A673 (cell line): ENCODE measurements at regions not wholly inside any gene's neighbourhood (a gene's known extent, or its start where the extent isn't known, plus 50 kb on each side); places are given as distances from the start of the nearest gene placed in this dataset.

Source experiments
- BruUV-seq: library from RNA; stranded (reverse); fragments of 400-500 nt; replicated peaks from 2 replicates; lab custom pipeline; 2021; lab: Mats Ljungman, UMichigan
- CTCF ChIA-PET: fragments of 300-600 bp; sonication (Branson Sonifier 250); formaldehyde crosslinking; loops from one replicate; lab custom pipeline; 2022; ENCODE audit warnings: antibody characterized with exemption; lab: Charles Lee
- POLR2A ChIA-PET: fragments of 300-600 bp; sonication (Branson Sonifier 250); formaldehyde crosslinking; loops from one replicate; lab custom pipeline; 2022; ENCODE audit warnings: antibody characterized with exemption; ENCODE audit not compliant: low non-redundant PET; lab: Charles Lee
- DNase-seq: peaks from one replicate; pipeline ENCODE4 v3.0.0-alpha.2; 2015; ENCODE audit warnings: low spot score
- H3K27ac ChIP-seq: fragments of 200-600 bp; sonication (generic); 2 replicates; pipeline ENCODE4 v1.5.1; 2016; ENCODE audit warnings: mixed run types, low read depth, mild to moderate bottlenecking, mixed read lengths, antibody characterized with exemption, low read length; ENCODE audit not compliant: poor library complexity, severe bottlenecking
- H3K27me3 ChIP-seq: fragments of 200-600 bp; sonication (generic); replicated peaks from 2 replicates; pipeline ENCODE4 v1.6.1; 2017; ENCODE audit warnings: mixed run types, low read depth, mild to moderate bottlenecking, mixed read lengths, antibody characterized with exemption, low read length; ENCODE audit not compliant: insufficient read depth, poor library complexity
- H3K36me3 ChIP-seq: fragments of 200-600 bp; sonication (generic); 2 replicates; pipeline ENCODE4 v1.6.1; 2016; ENCODE audit warnings: mixed run types, mild to moderate bottlenecking, mixed read lengths, antibody characterized with exemption, low read length; ENCODE audit not compliant: insufficient read depth, poor library complexity, severe bottlenecking
- H3K4me1 ChIP-seq: fragments of 200-600 bp; sonication (generic); 2 replicates; pipeline ENCODE4 v1.6.1; 2017; ENCODE audit warnings: mixed run types, mild to moderate bottlenecking, mixed read lengths, antibody characterized with exemption, low read length; ENCODE audit not compliant: insufficient read depth, poor library complexity, severe bottlenecking
- H3K4me3 ChIP-seq: fragments of 200-600 bp; sonication (generic); 2 replicates; pipeline ENCODE4 v1.5.1; 2016; ENCODE audit warnings: low read depth, mixed run types, mild to moderate bottlenecking, mixed read lengths, low read length; ENCODE audit not compliant: poor library complexity, severe bottlenecking
- H3K9me3 ChIP-seq: fragments of 200-600 bp; sonication (generic); 2 replicates; pipeline ENCODE4 v1.6.1; 2016; ENCODE audit warnings: mixed run types, low read depth, mild to moderate bottlenecking, mixed read lengths, antibody characterized with exemption, low read length; ENCODE audit not compliant: poor library complexity, severe bottlenecking
- EZH2 ChIP-seq: fragments of 200-600 bp; sonication (generic); IDR thresholded peaks from 2 replicates; pipeline ENCODE4 v1.6.1; 2017; ENCODE audit warnings: borderline replicate concordance, low read depth, mild to moderate bottlenecking, mixed read lengths, antibody characterized with exemption, low read length; ENCODE audit not compliant: poor library complexity, severe bottlenecking
- intact Hi-C: fragments of 100-400 bp; cut with micrococcal nuclease; formaldehyde crosslinking; loops from one replicate; pipeline ENCODE4 v1.10.0; 2022; ENCODE audit not compliant: unreplicated experiment
- TF ChIP-seq, protein P1 (sequence below): fragments of 300-800, 200-600 bp; sonication (generic); conservative IDR thresholded peaks from 2 replicates; pipeline ENCODE4 v1.5.1; 2017; ENCODE audit warnings: low read depth, mild to moderate bottlenecking, antibody characterized with exemption, low read length, moderate library complexity, mixed read lengths

DNA sequence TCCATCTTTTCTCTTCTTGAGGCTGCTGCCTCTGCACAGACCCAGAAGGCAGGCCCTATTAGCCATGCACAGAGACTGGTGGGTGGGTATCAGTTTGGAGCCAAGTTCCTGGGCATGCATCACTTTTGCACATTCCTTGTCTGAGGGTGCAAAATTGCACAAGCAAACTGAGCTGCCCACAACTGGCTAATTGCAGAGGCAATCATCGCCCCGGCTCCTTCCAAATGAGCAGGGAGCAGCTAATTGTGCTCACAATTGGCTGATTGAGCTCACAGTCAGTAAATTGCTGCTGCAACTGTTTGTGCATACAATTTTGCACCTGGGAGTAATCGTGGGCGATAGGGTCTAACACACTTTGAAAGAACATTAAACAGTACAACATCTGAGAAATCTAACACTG, 511.4 kb downstream of the DHX35 start:
- POLR2A ChIA-PET, result no interaction called here
- peaks cover 20% of the 10 kb centered on the region for H3K4me1 ChIP-seq
- intact Hi-C loops, result no loop called here
- H3K9me3 ChIP-seq, result no peaks in the 10 kb centered on the region
- no peak for DNase-seq
- no peaks in the 10 kb centered on the region for H3K36me3 ChIP-seq
- no peak overlapping the region for H3K27ac ChIP-seq
- no peak overlapping the region for H3K4me3 ChIP-seq
- CTCF ChIA-PET, result no interaction called here
- TF ChIP-seq, protein P1, sequence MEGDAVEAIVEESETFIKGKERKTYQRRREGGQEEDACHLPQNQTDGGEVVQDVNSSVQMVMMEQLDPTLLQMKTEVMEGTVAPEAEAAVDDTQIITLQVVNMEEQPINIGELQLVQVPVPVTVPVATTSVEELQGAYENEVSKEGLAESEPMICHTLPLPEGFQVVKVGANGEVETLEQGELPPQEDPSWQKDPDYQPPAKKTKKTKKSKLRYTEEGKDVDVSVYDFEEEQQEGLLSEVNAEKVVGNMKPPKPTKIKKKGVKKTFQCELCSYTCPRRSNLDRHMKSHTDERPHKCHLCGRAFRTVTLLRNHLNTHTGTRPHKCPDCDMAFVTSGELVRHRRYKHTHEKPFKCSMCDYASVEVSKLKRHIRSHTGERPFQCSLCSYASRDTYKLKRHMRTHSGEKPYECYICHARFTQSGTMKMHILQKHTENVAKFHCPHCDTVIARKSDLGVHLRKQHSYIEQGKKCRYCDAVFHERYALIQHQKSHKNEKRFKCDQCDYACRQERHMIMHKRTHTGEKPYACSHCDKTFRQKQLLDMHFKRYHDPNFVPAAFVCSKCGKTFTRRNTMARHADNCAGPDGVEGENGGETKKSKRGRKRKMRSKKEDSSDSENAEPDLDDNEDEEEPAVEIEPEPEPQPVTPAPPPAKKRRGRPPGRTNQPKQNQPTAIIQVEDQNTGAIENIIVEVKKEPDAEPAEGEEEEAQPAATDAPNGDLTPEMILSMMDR, result no peak
- BruUV-seq, result no TSS peak
- H3K27me3 ChIP-seq, result no peaks in the 10 kb centered on the region

DNA sequence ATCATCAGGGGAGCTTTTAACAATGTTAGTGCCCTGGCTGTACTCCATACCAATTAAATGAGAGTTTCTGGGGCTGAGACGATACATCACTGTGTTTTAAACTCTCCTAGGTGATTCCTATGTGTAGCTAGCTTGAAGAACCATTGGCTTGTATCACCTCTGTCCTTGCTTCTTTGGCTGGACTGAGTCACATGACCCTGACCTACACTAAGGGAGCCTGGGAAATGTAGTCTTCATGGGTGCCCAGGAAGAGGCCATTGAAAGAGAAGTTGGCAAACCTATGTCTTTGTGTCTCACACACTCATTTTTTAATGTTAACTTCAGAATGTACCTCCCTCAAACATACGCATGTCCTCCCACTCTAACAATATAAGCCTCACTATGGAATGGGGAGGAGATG, 506.6 kb downstream of the DHX35 start:
- H3K27me3 ChIP-seq, result no peaks in the 10 kb centered on the region
- ChIA-PET CTCF (no interaction called here), POLR2A (no interaction called here)
- H3K36me3 ChIP-seq, result no peaks in the 10 kb centered on the region
- DNase-seq, result peak; percentile 24
- no peak overlapping the region for H3K27ac ChIP-seq
- intact Hi-C loops, result no loop called here
- H3K4me3 ChIP-seq, result no peak overlapping the region
- TF ChIP-seq EZH2, result no peak
- TF ChIP-seq, protein P1, result no peak
- H3K9me3 ChIP-seq, result no peaks in the 10 kb centered on the region
- no TSS peak for BruUV-seq
- H3K4me1 ChIP-seq, result peaks cover 3% of the 10 kb centered on the region

DNA sequence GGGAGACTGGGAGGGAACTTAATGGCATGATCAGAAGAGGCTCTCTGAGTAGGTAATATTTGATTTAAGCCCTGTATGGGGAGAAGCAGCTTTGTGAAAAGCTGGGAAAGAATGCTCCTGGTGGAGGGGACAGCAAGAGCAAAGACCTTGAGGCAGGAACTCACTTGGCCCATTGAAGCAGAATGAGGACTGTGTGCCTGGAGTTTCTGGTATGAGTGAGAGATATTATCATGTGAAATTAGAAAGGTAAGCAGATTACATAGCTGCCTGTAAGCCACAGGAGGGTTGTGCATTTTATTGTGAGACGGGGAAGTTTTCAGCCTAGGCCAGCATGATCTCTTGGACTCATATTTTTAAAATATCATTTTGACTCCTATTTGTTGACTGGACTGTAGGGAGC, 502.1 kb downstream of the DHX35 start:
- TF ChIP-seq, protein P1, result no peak
- TF ChIP-seq EZH2, result no peak
- no peaks in the 10 kb centered on the region for H3K27me3 ChIP-seq
- ChIA-PET POLR2A (no interaction called here), CTCF (no interaction called here)
- H3K36me3 ChIP-seq, result no peaks in the 10 kb centered on the region
- H3K9me3 ChIP-seq, result no peaks in the 10 kb centered on the region
- no peaks in the 10 kb centered on the region for H3K4me1 ChIP-seq
- DNase-seq, result no peak
- intact Hi-C loops, result no loop called here
- H3K4me3 ChIP-seq, result no peak overlapping the region
- H3K27ac ChIP-seq, result no peak overlapping the region
- no TSS peak for BruUV-seq
